Activated CD8-positive, alpha-beta memory T cell treated with anti-CD3 and anti-CD28 coated beads for 24 hours (primary cell): ENCODE measurements at regions not wholly inside any gene's neighbourhood (a gene's known extent, or its start where the extent isn't known, plus 50 kb on each side); places are given as distances from the start of the nearest gene placed in this dataset.
"Not testable (repeated sequence)": the region's sequence is repeated elsewhere in the genome, so short reads cannot be mapped to it uniquely, and the experiment has no call there.

Source experiments
- DNase-seq: peaks from one replicate; pipeline ENCODE4 v3.0.0-alpha.2; 2020

DNA sequence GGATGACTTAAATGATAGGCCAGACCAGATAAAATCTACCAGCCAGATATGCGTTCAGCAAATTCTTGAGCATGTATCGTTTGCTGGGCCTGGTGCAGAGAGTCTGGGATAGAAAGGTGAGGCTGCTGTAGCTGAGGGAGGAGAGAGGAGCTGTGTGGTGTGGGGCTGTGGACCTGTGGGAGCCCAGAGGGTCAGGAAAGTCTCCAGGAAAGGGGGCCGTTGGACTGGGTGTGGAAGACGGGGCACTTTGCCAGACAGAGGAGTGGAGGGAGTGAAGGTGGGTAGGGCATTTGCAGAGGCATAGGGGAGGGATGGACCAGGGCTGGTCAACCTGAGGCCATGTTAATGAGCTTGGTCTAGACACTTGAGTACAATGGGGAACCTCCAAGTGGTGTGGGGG is 124.7 kb upstream of the UNC5B start:
- peak; percentile 37 for DNase-seq

DNA sequence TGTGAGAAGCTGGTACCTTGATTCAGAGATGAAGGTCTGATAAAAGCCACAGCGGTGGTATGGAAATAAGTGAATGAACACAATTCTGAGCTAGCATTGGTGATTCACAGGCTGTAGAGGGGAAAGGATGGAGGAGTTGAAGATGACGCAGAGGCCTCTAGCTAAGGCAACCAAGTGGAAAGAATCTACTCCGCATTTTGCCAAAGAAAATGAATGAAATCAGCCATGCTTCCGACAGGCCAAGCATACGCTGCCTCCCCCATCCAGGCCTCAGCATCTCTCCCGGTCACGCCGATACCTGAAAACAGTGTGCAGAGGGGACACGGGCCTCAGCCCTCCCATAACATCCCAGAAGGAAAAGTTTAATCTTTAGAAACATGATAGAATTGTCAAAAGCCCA is 124.3 kb upstream of the UNC5B start:
- peak; percentile 21 for DNase-seq

DNA sequence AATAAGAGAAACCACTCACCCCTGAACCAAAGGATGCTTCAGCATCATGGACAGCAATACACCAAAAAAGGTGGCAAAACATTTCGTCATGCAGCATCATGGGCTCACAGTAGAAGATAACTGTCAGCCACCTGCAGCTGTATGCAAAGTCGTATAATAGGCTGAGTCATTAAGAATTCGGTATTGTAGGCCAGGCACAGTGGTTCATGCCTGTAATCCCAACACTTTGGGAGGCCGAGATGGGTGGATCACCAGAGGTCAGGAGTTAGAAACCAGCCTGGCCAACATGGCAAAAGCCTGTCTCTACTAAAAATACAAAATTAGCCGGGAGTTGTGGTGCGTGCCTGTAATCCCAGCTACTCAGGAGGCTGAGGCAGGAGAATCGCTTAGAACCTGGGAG is 123.8 kb upstream of the UNC5B start:
- not testable (repeated sequence) for DNase-seq

DNA sequence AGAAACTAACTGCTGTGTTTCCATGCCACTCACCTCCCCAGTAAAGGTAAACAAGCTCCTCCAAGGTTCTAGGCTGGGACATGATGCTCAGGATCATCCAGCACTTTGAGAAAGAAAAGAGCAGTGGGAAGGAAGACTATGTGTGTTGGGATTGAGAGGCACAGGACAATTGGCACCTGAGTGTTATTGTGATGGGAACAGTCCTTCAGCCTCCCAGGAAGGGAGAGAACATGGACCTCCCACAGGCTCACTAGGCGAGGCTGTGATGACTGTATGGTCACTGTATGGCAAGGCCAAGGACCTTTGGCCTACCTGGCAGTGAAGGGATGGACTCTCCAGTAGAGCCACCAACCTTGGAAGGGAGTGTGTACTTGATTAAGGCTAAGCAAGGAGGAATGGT is 123.2 kb upstream of the UNC5B start:
- peak; percentile 30 for DNase-seq

DNA sequence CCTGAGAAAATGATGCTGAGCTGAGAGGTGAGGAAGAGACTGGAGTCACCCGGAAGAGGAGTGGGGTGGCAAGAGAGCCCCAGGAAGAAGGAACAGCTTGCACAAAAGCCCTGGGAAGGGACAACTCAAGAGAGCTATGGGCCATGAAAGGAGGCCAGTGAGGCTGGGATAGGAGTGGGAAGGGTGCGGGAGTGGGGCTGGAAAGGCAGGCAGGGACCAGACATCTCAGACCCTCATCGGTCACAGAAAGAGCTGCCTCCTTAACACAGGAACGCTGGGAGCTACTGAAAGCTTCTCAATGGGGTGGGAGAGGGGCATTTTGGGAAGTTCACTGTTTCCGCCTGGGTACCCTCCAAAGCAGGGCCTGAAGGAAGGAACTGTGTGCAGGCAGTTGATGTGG is 122.0 kb upstream of the UNC5B start:
- DNase-seq = peak; percentile 35

DNA sequence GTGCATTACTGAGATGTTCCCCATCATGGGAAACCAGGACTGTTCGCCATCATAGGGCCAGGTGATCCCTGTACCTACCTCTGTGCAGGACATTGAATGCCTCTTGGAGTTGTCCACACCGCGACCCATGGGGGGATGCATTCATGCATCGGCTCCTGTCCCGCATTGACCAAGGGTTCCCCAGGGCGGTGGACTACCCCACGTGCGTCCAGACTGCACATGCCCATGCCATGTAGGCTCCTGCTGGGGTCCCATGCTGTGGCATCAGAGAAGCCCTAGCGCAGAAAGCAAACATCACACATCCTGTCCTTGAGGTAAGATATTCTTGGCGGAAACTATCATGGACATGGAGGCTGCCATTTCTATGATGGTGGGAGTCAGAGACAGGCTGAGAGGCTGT is 121.6 kb upstream of the UNC5B start:
- peak; percentile 40 for DNase-seq

DNA sequence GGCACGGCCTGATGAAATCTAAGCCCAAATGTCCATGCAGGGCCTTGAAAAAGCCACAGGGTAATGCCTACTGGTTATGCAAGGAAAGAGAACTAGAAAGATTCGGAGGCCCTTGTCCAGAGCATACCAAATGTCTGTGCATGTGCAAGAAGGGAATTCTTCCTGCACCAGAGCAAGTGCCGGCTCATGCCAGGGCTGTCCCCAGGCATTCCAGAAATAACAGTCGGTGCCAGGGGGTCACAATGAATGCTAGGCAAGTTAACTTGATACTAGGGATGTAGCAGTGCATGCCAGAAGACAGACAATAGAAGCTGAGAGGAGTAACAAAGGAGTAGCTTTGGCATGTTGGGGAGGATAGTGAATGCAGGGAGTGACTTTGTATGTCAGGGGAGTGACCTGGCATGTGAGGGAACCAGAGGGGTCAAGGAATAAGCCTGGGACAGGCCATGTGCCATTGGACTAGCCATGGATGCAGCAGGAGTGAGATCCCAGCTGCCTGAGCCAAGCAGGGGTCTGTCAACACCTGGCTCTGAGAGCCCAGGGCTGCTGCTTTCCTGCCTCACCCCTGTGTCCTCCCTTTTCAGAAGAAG is 119.5 kb upstream of the UNC5B start:
- DNase-seq = peak; percentile 26

DNA sequence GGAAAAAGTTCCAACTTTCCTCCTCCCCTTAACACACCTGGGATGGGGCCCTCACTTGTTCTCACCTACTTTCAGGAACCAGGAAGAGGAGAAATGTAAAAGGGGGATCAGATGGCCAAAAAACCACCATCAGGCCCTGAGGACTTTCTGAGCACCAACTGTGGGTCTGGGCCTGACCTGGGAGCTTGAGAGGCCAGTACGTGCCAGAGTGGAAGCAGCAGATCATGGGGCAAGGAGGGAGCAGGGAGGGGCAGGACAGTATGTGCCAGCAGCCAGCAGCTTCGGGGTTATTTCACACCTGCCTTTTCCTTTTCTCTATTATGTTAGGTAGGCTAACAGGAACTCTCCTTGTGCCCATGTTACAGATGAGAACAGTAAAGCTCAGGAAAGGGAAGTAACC is 118.8 kb upstream of the UNC5B start:
- peak; percentile 28 for DNase-seq

DNA sequence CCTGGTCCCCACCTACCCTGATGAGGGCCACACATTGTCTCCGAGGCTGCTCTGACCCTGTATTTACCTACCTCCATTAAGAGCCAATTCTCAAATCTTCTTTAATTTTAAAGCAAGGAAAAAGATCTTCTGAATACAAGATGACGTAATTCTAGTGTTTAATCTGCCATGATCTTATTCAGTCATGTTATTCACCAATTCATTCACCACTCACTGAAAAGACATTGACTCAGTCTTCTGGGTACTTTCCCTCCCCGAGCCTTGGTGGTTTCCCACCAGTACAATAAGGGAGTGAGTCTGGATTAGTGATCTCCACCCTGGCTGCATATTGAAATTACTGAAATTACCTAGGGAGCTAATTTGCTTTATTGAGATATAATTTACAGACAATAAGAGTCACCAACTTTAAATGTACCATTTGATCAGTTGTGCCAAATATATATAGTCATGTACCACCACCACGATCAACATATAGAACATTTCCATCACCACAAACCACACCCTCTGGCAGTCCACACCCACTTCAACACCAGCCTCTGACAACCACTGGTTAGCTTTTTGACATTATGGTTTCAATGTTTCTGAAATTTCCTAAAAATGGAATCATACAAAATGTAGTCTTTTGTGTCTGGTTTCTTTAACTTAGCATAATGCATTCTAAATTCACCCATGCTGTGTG is 117.5 kb upstream of the UNC5B start:
- no peak for DNase-seq

DNA sequence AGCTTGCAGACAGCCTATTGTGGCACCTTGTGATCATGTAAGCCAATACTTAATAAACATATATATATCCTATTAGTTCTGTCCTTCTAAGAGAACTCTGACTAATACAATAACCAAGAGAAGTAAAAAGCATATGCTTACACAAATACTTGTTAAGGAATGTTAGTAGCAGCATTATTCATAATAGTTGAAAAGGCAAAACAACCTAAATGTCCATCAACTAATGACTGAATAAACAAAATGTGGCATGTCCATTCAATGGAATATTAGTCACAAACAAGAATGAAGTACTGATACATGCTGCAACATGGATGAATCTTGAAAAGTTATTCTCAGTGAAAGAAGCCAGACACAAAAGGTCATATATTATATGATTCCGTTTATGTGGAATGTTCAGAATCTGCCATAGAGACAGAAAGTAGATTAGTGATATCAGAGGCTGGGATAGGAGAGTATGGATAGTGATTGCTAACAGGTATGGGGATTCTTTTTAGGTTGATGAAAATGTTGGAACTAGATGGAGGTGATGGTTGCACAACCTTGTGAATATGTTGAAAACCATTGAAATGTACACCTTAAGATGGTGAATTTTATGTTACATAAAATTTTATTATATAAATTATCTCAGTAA is 112.5 kb upstream of the UNC5B start:
- DNase-seq = no peak

DNA sequence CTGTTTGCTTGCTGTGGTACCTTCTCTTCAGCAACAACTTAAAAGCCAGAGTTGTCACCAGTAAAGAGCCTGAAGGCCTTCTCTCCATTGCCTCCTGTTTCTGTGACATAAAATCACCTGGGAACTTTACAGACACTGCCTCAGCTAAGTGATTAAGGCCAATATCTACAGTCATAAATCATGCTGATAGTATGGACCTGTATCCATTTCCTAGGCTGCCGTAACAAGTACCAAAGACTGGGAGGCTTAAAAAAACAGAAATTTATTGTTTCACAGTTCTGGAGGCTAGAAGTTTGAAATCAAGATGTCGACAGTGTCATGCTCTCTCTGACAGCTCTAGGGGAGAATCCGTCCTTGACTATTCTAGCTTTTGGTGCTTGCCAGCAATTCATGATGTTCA is 108.4 kb upstream of the UNC5B start:
- DNase-seq = no peak

DNA sequence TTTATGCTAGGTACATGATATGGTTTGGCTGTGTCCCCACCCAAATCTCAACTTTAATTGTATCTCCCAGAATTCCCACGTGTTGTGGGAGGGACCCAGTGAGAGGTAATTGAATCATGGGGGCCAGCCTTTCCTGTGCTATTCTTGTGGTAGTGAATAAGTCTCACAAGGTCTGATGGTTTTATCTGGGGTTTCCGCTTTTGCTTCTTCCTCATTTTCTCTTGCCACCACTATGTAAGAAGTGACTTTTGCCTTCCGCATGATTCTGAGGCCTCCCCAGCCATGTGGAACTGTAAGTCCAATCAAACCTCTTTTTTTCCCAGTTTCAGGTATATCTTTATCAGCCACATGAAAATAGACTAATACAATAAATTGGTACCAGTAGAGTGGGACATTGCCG is 106.2 kb upstream of the UNC5B start:
- not testable (repeated sequence) for DNase-seq

DNA sequence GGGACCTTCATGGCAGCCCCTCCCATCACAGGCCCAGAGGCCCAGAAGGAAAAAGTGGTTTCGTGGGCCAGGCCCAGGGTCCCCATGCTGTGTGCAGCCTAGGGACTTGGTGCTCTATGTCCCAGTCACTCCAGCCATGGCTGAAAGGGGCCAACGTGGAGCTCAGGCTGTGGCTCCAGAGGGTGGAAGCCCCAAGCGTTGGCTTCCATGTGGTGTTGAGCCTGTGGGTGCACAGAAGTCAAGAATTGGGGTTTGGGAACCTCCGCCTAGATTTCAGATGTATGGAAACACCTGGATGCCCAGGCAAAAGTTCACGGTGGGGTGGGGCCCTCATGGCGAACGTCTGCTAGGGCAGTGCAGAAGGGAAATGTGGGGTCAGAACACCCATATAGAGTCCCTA is 105.3 kb upstream of the UNC5B start:
- DNase-seq = not testable (repeated sequence)

DNA sequence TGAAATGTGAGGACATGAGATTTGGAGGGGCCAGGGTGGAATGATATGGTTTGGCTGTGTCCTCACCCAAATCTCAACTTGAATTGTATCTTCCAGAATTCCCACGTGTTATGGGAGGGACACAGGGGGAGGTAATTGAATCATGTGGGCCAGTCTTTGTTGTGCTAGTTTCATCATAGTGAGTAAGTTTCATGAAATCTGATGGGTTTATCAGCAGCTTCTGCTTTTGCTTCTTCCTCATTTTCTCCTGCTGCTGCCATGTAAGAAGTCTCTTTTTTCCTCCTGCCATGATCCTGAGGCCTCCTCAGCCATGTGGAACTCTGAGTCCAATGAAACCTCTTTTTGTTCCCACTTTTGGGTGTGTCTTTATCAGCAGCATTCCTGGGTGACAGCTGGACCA is 104.3 kb upstream of the UNC5B start:
- DNase-seq = not testable (repeated sequence)

DNA sequence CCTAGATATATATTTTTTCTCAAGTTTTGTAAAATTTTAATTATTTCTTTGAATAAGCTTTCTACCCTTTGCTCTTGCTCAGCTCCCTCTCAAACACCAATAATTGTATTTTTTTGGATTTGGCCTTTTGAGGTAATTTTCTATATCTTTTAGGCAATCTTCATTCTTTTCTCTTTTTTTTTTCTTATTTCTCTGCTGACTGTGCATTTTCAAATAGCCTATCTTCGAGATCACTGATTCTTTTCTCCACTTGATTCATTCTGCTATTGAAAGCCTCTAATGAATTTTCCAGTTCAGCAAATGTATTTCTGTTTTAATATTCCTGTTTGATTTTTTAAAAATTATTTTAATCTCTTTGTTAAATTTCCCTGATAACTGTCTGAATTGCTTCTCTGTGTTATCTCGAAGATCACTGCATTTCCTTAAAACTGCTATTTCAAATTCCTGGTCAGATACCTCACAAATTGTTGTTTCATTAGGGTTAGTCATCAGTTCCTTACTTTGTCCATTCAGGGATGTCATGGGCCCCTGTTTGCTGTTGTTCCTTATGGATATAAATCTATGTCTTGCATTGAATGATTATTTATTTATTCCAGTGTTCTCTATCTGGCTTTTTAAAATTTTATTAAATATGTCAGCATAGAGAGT is 100.1 kb upstream of the UNC5B start:
- DNase-seq = no peak

DNA sequence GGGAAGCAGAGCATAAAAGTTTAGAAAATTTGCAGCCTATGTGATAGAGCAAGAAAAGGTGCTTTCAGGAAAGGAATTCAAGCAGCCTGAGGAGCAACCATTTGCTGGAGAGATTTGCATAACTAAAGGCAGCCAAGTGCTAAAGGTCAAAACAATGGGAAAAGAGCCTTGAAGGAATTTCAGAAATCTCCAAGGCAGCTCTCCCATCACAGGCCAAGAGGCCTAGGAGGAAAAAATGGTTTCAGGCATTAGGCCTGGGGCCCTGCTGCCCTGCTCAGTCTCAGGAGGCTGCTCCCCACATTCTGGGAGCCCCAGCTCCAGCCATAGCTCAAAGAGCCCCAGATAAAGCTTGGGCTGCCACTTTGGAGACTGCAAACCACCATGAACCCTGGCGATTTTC is 95.9 kb upstream of the UNC5B start:
- no peak for DNase-seq

DNA sequence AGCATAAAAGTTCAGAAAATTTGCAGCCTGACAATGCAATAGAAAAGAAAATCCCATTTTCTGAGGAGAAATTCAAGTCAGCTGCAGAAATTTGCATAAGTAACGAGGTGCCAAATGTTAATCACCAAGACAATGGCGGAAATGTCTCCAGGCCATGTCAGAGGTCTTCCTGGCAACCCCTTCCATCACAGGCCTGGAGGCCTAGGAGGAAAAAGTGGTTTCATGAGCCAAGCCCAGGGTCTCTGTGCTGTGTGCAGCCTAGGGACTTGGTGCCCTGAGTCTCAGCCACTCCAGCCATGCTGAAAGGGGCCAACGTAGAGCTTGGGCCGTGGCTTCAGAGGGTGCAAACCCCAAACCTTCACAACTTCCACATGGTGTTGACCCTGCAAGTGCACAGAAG is 94.8 kb upstream of the UNC5B start:
- not testable (repeated sequence) for DNase-seq

DNA sequence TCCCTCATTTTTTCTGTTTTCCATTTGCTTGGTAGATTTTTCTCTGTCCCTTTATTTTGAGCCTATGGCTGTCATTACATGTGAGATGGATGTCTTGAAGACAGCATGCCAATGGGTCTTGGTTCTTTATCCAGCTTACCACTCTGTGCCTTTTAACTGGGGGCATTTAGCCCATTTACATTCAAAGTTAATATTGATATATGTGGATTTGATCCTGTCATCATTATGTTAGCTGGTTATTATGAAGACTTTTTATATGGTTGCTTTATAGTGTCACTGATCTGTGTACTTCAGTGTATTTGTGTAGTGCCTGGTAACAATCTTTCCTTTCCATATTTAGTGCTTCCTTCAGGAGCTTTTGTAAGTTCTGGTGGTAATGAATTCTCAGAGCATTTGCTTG is 89.3 kb upstream of the UNC5B start:
- DNase-seq = no peak

DNA sequence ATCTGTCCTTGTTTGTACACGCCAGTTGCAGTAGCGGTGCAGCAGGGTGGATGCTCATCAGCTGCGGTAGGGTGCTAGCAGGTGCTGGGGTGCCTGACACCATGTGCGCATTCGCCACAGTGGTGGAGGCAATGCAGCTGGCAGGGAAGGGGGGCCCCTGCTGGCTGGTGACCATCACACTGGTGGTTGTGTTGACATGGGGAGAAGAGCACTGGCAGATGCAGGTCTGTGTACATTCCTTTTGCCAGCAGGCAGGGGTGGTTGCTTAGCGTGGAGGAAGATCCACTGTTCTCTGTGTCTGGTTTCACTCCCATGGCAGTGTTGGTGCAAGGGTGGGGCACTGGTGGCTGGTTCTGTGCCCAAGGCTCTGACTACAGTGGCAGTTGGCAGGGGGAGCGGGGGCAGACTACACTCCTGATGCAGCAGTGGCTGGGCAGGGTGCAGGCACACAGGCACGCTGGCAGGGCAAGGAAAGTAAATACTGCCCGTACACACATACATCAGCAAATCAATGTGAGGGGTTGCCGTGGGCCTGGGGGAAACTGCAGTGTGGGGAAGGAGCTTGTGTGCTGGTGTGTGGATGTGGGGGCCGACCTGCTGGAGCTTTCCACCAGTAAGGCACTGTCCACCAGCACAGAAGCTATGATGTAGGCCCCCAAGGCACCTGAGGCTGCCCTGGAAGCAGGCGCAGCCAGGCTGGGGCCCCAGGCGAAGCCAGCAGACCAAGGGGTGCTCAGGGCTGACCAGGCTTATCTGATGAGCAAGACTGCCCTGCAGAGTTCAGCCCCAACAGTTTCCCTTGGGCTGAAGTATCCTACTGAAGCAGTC is 87.2 kb upstream of the UNC5B start:
- peak; percentile 35 for DNase-seq

DNA sequence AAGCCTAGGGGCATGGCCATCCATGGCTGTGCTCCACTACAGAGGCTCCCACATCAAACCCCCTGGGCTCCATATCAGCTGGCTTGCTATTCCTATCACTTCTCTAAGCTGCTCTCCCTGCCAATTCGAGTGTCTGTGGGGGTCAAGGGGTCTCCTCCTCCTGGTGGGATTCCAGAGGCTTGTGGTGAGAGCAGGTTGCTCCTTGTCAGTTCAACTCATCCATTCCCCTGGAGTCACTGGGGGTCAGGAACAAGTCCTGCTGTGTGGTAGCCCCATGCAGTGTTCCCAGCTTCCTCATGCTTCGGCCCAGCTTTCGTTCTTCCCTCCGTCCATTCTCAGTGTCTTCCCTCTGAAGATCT is 86.6 kb upstream of the UNC5B start:
- peak; percentile 48 for DNase-seq

DNA sequence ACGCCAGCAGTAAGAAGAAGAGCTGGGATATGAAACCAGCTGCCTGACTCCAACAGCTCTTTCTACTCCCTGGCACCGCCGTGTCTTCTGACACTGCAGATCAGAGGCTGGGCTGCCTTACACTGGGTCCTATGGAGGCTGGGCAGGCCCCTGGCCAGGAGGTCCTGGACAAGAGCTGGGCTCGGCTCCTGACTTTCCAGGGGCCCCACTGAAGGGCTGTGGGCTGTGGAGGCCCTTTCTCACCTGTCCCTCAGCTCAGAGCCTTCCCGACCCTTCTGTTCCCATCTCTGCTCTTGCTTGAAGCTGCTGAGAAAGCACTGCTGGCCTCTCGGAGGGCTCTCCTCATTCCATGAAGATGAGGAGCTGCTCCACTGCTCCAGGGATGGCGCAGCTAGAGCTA is 85.9 kb upstream of the UNC5B start:
- DNase-seq = peak; percentile 30

DNA sequence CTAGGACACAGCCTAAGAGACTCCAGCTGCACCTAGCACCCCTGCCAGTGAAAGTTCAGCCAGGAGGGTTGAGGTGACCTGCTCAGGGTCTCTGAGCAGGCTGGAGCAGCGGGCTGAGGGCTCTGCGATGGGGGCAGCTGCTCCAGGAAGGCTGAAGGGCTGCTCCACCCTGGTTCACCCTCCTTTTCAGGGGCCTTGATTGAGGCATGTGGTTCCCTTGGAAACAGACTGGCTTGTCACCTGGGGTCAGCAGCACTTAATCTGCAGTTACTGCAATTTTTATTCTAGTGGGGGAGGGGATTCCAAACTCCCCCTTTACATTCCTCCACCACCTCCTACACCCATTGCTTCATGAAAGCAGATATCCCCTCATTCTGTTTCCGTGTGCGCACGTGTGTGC is 85.3 kb upstream of the UNC5B start:
- DNase-seq = peak; percentile 26

DNA sequence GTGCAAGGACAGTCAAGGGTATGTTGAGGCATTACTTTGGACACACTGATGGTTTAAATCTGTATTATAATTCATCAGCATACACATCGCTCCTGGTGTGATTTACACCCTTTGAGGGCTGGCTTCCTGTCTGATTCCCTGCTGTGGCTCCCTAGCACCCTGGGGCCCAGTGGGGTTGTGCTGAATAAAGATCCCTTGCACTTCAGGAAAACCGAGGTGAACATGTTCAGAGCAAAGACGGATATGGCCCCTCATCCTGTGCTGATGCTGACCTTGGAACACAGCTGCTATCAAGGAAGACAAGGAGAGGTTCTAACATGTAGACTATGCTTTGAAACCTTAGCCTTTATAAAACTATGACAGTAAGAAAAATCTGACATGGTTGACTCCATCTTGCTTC is 84.6 kb upstream of the UNC5B start:
- peak; percentile 24 for DNase-seq
